ENCODE measurements at regions not wholly inside any gene's neighbourhood (a gene's known extent, or its start where the extent isn't known, plus 50 kb on each side); places are given as distances from the start of the nearest gene placed in this dataset.
"Not testable (repeated sequence)": the region's sequence is repeated elsewhere in the genome, so short reads cannot be mapped to it uniquely, and the experiment has no call there.

GRCh38 chr2:194095359-194095758, 1561.7 kb upstream of the SLC39A10 start:
- no peak for DNase-seq (ENCODE audit: low spot score)
- no peak for ATAC-seq

DNA sequence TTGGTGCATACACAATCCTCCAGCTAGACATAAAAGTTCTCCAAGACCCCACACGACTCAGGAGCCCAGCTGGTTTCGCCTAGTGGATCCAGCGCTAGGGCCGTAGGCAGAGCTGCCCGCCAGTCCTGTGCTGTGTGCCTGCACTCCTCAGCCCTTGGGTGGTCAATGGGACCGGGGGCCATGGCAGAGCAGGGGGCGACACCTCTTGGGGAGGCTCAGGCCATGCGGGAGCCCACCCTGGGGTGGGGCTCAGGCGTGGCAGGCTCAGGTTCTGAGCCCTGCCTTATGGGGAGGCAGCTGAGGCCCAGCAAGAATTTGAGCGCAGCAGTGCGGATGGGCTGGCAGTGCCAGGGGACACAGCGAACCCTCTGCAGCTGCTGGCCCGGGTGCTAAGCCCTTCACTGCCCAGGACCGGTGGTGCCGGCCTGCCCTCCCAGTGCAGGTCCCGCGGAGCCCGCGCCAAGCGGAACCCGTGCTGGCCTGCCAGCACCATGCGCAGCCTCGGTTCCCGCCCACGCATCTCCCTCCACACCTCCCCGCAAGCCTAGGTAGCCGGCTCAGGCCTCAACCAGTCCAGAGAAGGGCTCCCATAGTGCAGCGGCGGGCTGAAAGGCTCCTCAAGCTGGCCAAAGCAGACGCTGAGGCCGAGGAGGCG, 1566.6 kb upstream of the SLC39A10 start:
- ATAC-seq = no peak
- DNase-seq (ENCODE audit: low spot score) = no peak

DNA sequence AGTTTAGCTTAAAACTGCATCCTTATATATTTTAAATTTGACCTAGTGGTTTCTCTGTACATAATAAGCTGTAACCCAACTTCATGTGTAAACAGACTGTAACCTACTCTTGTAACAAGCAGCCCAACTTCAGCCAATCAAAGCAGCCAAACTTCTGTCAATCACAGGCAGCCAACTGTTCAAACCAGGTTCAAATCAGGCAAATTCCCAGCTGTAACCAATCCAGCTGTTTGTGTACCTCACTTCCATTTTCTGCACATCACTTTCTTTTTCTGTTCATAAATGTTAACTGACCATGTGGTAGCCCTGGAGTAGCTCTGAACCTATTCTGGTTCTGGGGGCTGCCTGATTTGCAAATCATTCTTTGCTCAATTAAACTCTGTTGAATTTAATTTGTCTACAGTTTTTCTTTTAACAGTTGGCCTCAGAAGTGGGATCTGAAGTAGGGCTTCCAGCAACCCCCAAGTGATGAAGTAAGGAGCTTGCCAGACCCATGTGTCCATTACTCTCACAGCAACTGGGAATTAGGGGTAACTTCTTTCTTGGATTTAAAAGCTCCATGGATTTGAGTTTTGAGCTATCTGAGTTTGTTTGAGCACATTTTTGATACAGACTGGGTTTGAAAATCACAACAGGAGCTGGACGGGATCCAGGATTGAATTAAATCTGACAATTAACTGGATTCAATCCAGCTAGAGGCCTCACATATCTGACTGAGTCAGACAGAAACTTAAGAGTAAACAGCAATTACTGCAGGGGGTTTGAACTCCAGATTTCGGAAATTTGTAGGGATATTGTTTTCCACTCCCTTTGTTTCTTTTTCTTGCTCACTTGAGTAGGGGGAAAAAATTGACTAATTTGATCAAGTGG, 1569.7 kb upstream of the SLC39A10 start:
- DNase-seq (ENCODE audit: low spot score) = no peak
- no peak for ATAC-seq

GRCh38 chr2:194086129-194086528, 1570.9 kb upstream of the SLC39A10 start:
- ATAC-seq (no peak), DNase-seq (ENCODE audit: low spot score) (no peak)

GRCh38 chr2:194079989-194080388, 1577.0 kb upstream of the SLC39A10 start:
- ATAC-seq (no peak), DNase-seq (ENCODE audit: low spot score) (no peak)

DNA sequence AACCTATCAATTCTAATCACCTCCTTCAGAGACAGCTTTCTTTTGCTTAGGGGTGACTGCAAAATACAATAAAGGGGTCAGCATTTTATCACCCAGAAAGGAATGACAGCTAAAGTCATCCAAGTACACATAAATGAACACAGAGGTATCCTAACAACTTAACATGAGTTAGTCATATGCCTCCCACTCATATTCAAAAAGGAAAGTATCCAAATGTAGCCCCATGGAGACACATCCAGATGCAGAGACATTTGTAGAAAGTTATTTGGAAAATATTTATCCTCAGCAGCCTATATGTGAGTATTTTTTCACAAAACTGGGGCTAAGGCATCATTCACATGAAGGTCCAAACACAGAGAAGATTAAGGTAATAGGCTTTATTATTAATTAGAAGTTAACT, 1579.7 kb upstream of the SLC39A10 start:
- ATAC-seq (no peak), DNase-seq (ENCODE audit: low spot score) (no peak)

DNA sequence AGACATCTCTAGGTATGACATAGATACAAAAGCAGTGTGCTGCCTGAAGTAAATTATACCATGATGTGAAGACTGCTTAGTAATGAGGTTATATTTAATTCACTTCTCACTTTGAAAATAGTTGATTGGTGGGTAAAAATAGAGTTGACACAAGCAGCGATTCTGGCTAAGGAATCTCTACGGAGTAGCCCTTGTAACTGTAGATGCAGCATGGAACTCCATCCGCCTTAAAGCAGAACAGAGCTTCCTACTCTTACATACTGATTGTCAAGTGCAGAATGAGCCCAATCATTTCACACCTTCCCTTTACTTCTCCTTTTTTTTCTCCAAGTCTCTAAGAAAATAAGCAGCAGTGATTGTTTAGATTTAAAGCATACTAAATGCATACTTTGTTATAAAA, 1594.6 kb upstream of the SLC39A10 start:
- DNase-seq (ENCODE audit: low spot score) (no peak), ATAC-seq (no peak)

DNA sequence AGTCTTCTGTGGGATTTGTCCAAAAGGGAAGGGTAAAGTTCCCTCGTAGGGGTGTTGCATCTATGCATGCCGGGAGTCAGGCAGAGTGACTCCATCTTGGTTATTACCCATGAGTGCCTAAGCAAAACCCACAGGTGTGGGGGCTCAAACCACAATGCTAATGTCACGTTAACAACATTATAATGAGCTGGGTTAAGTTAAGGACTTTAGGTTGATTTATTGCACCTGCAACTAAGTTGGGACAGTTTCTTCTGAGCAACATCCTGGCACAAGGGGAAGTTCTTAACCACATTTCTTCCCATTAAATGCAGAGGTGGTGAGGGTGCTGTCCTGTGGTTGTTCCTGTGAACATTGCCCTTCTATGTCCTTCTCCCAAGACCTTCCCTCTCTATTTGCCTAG, 1596.8 kb upstream of the SLC39A10 start:
- no peak for ATAC-seq
- DNase-seq (ENCODE audit: low spot score) = no peak

- no peak for ATAC-seq
- DNase-seq (ENCODE audit: low spot score) = no peak
Measured at GRCh38 chr2:194054313-194054712, 1602.7 kb upstream of the SLC39A10 start.

- DNase-seq (ENCODE audit: low spot score) (no peak), ATAC-seq (peak; percentile 53)
Measured at GRCh38 chr2:194044321-194044720, 1612.7 kb upstream of the SLC39A10 start.

DNA sequence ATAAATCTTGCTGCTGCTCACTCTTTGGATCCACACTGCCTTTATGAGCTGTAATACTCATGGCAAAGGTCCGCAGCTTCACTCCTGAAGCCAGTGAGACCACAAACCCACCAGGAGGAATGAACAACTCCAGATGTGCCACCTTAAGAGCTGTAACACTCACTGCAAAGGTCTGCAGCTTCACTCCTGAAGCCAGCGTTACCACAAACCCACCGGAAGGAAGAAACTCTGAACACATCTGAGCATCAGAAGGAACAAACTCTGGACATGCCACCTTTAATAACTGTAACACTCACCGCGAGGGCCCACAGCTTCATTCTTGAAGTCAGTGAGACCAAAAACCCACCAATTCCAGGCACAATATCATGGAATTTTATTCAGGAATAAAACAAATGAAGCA, 1635.9 kb upstream of the SLC39A10 start:
- DNase-seq (ENCODE audit: low spot score); ATAC-seq: not testable (repeated sequence)

GRCh38 chr2:194020155-194020554, 1636.9 kb upstream of the SLC39A10 start:
- no peak for ATAC-seq
- DNase-seq (ENCODE audit: low spot score) = no peak

GRCh38 chr2:194015751-194016150, 1641.3 kb upstream of the SLC39A10 start:
- DNase-seq (ENCODE audit: low spot score) (no peak), ATAC-seq (no peak)

DNA sequence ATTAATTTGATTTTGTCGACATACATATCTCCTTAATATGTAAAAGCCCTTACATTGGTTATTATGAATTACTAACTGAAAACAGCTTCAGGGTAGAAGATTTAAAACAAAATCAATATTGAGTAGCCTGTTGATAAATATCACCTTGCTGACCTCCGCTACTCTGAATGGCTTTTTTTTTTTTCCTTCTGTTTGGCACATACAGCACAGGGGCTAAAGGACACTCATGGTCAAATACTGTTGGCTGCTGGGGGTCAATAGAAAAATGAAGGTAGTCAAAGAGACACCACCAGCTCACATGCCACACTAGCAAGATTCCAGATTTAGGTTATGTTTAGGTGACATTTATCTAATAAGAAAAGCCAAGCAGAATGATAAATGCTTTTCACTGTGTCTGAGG, 1642.4 kb upstream of the SLC39A10 start:
- ATAC-seq (no peak), DNase-seq (ENCODE audit: low spot score) (no peak)

- ATAC-seq = no peak
- DNase-seq (ENCODE audit: low spot score) = no peak
Measured at GRCh38 chr2:194004590-194005206, 1652.3 kb upstream of the SLC39A10 start.

GRCh38 chr2:194003911-194004310, 1653.1 kb upstream of the SLC39A10 start:
- DNase-seq (ENCODE audit: low spot score) (no peak), ATAC-seq (no peak)

DNA sequence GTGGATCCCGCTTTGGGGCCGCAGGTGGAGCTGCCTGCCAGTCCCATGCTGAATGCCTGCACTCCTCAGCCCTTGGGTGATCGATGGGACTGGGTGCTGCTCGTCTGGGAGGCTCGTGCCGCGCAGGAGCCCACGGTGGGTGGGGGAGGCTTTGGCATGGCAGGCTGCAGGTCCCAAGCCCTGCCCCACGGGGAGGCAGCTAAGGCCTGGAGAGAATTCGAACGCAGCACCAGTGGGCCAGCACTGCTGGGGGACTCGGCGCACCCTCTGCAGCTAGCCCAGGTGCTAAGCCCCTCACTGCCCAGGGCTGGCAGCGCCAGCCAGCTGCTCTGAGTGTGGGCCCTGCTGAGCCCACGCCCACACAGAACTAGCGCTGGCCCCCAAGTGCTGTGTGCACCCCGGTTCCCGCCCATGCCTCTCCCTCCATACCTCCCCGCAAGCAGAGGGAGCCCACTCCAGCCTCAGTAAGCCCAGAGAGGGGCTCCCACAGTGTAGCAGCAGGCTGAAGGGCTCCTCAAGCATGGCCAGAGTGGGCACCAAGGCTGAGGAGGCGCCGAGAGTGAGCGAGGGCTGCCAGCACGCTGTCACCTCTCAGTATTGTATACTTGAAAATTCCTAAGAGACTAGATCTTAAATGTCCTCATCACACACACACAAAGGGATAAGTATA, 1654.2 kb upstream of the SLC39A10 start:
- ATAC-seq (no peak), DNase-seq (ENCODE audit: low spot score) (no peak)

GRCh38 chr2:193990868-193991267, 1666.2 kb upstream of the SLC39A10 start:
- DNase-seq (ENCODE audit: low spot score) (no peak), ATAC-seq (no peak)

DNA sequence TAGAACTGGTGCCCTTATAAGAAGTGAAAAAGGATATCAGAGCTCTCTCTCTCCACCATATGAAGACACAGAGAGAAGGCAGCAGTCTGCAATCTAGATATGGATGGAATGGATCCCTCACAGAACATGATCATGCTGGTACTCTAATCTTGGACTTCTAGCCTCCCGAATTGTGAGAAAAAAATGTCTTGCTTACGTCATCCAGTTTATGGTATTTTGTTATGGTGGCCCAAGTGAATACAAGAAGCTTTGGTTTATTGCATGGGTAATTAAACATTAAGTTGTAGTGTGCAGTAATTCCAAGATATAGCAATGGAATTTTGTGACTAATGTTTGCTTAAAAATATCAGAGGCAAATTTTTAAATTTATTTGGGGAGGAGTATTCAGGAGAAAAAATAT, 1667.4 kb upstream of the SLC39A10 start:
- DNase-seq (ENCODE audit: low spot score) = no peak
- ATAC-seq = no peak

DNA sequence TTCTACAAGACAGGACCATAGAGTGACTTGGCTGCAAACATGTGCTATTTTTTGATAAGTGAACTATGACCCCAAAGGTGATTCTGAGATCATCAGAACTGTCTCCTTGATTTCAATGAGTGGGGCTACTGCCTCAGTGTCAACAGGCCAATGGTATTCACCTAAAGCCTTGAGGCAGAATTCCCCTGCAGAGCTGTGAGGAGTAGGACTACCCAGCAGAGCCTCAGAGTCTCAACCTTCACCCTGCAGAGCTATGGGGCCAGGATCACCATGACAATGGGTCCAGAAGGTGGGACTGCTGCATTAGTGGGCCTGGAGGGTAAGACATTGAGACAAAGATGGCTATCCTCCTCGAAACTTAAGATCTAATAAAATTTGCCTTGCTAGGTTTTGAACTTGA, 1668.2 kb upstream of the SLC39A10 start:
- ATAC-seq = no peak
- no peak for DNase-seq (ENCODE audit: low spot score)

GRCh38 chr2:193985272-193985671, 1671.8 kb upstream of the SLC39A10 start:
- no peak for DNase-seq (ENCODE audit: low spot score)
- ATAC-seq = no peak

GRCh38 chr2:193980599-193980998, 1676.4 kb upstream of the SLC39A10 start:
- no peak for ATAC-seq
- no peak for DNase-seq (ENCODE audit: low spot score)
